ENCODE measurements at regions not wholly inside any gene's neighbourhood (a gene's known extent, or its start where the extent isn't known, plus 50 kb on each side); places are given as distances from the start of the nearest gene placed in this dataset.

DNA sequence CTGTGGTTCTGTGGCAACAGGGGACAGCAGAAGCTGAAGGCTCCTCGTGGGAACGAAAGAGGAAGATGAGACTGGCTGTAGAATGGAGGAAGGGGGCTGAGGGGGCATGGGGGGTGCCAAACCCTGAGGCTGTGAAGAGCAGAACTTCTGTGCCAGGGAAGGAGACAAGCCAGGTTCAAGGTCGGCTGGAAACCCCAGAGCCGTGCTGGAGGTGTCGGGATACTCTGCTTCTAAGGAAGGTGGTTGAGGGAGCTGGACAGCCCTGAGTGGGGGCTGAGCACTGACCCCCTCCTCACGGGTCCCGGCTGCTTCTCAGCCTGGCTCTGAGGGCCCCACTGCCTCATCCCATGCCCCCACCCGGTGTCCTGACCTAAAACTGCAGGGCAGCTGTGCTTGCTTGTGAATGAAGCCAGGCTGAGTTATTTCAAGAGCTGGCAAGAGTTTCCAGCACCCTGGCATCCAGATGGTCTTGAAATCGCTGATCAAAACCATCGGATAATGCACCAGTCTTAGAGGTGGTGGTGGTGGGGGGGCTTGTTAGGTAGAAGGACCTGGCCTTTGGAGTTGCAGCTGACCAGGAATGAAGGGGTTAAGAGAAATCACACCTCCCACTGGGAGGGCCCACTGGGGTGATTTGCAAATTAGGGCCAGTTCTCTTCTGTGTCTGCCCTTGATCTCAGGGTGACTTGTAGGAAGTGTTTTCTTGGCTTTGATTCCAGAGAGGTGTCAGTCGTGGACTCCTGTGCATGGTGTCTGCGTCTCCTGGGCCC is 218.9 kb upstream of the C1orf174 start:
- H3K4me3 ChIP-seq (ENCODE audit: low read depth, low read length), result no peak overlapping the region
- TF ChIP-seq, protein P1, sequence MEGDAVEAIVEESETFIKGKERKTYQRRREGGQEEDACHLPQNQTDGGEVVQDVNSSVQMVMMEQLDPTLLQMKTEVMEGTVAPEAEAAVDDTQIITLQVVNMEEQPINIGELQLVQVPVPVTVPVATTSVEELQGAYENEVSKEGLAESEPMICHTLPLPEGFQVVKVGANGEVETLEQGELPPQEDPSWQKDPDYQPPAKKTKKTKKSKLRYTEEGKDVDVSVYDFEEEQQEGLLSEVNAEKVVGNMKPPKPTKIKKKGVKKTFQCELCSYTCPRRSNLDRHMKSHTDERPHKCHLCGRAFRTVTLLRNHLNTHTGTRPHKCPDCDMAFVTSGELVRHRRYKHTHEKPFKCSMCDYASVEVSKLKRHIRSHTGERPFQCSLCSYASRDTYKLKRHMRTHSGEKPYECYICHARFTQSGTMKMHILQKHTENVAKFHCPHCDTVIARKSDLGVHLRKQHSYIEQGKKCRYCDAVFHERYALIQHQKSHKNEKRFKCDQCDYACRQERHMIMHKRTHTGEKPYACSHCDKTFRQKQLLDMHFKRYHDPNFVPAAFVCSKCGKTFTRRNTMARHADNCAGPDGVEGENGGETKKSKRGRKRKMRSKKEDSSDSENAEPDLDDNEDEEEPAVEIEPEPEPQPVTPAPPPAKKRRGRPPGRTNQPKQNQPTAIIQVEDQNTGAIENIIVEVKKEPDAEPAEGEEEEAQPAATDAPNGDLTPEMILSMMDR (IDR thresholded peaks at IDR 0.05; ENCODE audit: borderline replicate concordance, insufficient read depth, low read depth, low read length), result no peak

DNA sequence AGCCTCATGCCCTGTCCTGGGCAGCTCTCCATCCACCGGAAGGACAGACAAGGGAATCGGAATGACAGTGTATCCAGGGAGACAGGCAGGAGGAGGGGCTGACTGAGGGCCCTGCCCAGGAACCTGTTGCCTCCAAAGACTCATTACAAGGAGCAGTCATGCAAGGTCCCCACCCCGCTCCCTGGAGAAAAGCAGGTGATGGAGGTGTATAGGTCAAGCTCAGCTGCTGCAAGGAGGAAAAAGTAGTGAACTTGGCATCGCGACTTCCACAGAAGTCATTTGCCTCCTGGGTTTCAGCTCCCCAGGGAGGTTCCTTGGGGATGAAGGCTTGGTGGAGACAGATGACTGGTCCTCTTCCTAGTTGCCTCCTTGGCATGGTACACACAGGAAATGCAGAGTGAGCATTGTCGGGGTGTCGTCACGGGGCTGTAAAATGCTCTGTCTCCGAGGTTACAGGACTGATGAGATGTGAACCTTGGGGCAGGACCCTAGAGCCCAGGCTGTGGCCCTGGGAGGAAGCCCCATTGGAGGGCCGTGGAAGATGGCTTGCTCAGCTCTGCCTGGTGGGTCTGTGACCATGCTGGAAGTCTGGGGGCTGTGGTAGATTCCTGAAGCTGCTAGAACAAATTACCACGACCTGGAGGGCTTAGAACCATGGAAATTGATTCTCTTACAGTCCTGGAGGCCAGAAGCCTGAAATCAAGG is 219.6 kb upstream of the C1orf174 start:
- TF ChIP-seq, protein P1 (IDR thresholded peaks at IDR 0.05; ENCODE audit: borderline replicate concordance, insufficient read depth, low read depth, low read length), result no peak
- no peak overlapping the region for H3K4me3 ChIP-seq (ENCODE audit: low read depth, low read length)

DNA sequence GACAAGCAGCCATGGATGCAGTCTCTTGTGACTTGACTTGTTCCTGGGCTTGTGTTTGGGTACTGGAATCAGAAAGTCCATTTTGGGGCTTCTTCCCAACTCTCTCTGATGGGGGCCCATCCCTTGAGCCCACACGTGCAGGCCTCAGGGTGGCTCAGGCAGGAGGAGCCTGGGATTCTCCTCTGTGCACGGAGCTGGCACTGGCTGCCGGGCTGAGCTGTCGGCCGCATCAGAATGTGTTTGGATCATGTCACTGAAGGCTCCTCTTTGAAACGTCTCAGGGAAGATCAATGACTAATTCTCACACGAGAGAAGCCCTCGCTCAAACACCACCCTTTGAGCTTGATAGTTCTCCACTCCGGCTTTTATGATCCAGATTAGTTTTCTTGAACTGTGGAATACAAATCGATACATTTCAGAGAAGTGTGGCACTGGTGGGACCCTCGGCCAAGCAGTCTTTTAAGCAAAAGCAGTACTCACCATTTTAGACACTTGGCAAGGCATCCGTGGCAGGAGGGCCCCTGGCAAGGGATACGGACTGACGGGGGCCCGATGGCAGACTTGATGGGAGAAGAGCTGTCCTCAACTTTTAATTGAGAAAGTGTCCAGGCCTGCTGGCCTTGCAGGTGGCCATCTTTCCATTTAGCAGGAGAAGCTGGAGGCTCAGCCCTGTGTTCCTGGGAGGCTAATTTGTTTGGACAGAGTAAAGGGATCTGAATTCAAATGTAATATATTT is 220.7 kb upstream of the C1orf174 start:
- TF ChIP-seq, protein P1 (IDR thresholded peaks at IDR 0.05; ENCODE audit: borderline replicate concordance, insufficient read depth, low read depth, low read length), result no peak
- no peak overlapping the region for H3K4me3 ChIP-seq (ENCODE audit: low read depth, low read length)

GRCh38 chr1:4121293-4121684 is 221.2 kb upstream of the C1orf174 start:
- no peak overlapping the region for H3K4me3 ChIP-seq (ENCODE audit: low read depth, low read length)
- TF ChIP-seq, protein P1 (IDR thresholded peaks at IDR 0.05; ENCODE audit: borderline replicate concordance, insufficient read depth, low read depth, low read length), result no peak

DNA sequence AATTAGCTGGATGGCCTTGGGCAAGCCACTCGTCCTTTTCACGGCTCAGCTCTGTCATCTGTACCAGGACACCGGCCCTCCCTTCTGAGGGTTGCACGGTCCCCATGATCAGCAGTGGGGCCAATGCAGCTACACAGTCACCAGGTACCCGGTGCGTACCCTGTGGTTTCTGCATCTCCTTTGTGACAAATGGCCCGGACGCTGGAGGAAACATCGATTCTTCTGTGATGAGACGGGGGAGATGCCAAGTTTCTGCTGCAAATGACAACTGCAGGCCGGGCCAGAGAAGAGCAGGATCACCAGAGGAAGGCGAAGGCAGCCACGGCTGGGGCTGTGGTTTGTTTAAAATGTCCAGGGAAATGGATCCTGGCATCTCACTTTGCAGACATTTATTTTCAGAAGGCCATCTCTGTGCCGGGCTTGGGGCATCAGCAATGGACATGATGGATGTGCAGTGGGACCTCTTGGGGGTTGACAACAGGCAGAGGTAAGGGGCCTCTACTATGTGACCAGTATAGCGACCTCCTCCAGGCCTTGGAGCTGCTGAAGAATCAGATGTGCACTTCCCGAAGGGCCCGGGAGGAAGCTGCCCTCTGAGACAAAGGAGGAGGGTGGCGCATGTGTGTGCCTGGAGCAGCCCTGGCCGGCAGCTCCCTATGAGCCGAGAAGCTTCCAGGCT is 221.9 kb upstream of the C1orf174 start:
- TF ChIP-seq, protein P1 (IDR thresholded peaks at IDR 0.05; ENCODE audit: borderline replicate concordance, insufficient read depth, low read depth, low read length), result no peak
- H3K4me3 ChIP-seq (ENCODE audit: low read depth, low read length), result no peak overlapping the region

GRCh38 chr1:4122513-4123160 is 222.6 kb upstream of the C1orf174 start:
- TF ChIP-seq, protein P1 (IDR thresholded peaks at IDR 0.05; ENCODE audit: borderline replicate concordance, insufficient read depth, low read depth, low read length), result no peak

More at GRCh38 chr1:4122513-4123160, 222.6 kb upstream of the C1orf174 start:
- H3K4me3 ChIP-seq (ENCODE audit: low read depth, low read length), result no peak overlapping the region
